ENCODE measurements at regions not wholly inside any gene's neighbourhood (a gene's known extent, or its start where the extent isn't known, plus 50 kb on each side); places are given as distances from the start of the nearest gene placed in this dataset.

- no peak overlapping the region for H3K4me3 ChIP-seq (ENCODE audit: control insufficient read depth, low read depth, low read length)
- TF ChIP-seq, protein P1, sequence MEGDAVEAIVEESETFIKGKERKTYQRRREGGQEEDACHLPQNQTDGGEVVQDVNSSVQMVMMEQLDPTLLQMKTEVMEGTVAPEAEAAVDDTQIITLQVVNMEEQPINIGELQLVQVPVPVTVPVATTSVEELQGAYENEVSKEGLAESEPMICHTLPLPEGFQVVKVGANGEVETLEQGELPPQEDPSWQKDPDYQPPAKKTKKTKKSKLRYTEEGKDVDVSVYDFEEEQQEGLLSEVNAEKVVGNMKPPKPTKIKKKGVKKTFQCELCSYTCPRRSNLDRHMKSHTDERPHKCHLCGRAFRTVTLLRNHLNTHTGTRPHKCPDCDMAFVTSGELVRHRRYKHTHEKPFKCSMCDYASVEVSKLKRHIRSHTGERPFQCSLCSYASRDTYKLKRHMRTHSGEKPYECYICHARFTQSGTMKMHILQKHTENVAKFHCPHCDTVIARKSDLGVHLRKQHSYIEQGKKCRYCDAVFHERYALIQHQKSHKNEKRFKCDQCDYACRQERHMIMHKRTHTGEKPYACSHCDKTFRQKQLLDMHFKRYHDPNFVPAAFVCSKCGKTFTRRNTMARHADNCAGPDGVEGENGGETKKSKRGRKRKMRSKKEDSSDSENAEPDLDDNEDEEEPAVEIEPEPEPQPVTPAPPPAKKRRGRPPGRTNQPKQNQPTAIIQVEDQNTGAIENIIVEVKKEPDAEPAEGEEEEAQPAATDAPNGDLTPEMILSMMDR (conservative IDR thresholded peaks at IDR 0.05; ENCODE audit: control insufficient read depth, insufficient read depth, low read depth, low read length) = no peak
- DNase-seq (ENCODE audit: low read depth) = no peak
Observed at GRCh38 chr5:124463851-124464250, 282.6 kb downstream of the ZNF608 start.

DNA sequence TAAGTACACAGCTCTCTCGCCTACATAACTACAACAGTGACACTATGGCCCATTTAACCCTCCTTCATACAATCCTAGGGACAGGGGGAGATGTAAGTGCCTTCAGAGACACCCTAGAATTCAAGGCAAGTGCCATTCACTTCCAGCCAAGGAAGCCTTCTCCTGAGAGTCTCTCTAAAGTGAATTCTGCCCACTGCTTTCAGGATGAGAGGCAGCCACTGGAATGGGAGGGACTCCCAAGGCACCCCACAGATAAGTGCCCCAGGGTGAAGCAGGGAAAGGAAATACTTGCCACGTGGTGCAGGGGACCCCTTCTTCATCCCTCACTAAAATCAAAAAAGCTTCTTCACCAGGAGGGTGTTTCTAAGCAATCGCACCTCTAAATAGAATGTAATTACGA is 283.7 kb downstream of the ZNF608 start:
- TF ChIP-seq, protein P1 (conservative IDR thresholded peaks at IDR 0.05; ENCODE audit: control insufficient read depth, insufficient read depth, low read depth, low read length) = no peak
- DNase-seq (ENCODE audit: low read depth) = no peak
- H3K4me3 ChIP-seq (ENCODE audit: control insufficient read depth, low read depth, low read length) = no peak overlapping the region

- TF ChIP-seq, protein P1 (conservative IDR thresholded peaks at IDR 0.05; ENCODE audit: control insufficient read depth, insufficient read depth, low read depth, low read length) = no peak
- no peak overlapping the region for H3K4me3 ChIP-seq (ENCODE audit: control insufficient read depth, low read depth, low read length)
Observed at GRCh38 chr5:124461941-124462340, 284.5 kb downstream of the ZNF608 start.

DNA sequence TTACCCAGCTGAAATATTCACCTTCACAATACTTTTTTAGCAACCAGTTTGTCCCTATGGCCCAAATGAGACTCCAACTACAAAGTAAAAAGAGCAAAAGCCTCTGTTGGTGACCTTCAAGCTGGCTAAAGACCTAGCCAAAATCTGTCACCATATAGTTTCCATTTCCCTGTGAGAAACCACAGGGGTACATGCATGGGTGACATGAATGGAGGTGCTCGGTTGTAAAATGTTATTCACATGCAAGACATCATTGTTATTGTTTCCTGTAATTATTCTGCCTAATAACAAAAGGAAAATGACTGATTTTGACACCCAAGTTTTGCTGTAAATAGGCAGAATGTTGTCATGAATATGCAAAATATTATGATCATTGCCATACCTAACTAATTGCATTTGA is 285.3 kb downstream of the ZNF608 start:
- TF ChIP-seq, protein P1 (conservative IDR thresholded peaks at IDR 0.05; ENCODE audit: control insufficient read depth, insufficient read depth, low read depth, low read length) = no peak
- DNase-seq (ENCODE audit: low read depth) = no peak
- H3K4me3 ChIP-seq (ENCODE audit: control insufficient read depth, low read depth, low read length) = no peak overlapping the region

More at GRCh38 chr5:124461941-124462340, 284.5 kb downstream of the ZNF608 start:
- DNase-seq (ENCODE audit: low read depth) = no peak

GRCh38 chr5:124460642-124461041 is 285.8 kb downstream of the ZNF608 start:
- TF ChIP-seq, protein P1 (conservative IDR thresholded peaks at IDR 0.05; ENCODE audit: control insufficient read depth, insufficient read depth, low read depth, low read length) = no peak
- no peak for DNase-seq (ENCODE audit: low read depth)
- no peak overlapping the region for H3K4me3 ChIP-seq (ENCODE audit: control insufficient read depth, low read depth, low read length)

DNA sequence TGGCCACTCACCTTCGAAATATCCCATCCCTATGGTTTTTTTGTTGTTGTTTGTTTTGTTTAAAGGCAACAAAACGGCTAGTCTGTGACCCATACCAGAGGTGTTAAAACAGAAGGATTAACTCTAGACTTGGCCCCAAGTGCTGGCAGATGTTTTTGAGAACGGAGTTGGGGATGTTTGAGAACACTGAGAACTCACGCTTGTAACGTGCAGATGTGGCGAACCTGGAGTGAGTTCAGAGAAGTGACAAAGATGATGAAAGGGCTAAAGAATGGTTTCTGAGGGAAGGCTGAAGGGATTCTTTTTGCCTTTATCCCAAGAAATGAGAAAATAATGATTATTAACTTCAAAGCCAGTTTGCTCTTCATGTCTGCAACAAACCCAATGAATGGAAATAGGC is 286.5 kb downstream of the ZNF608 start:
- TF ChIP-seq, protein P1 (conservative IDR thresholded peaks at IDR 0.05; ENCODE audit: control insufficient read depth, insufficient read depth, low read depth, low read length) = no peak
- DNase-seq (ENCODE audit: low read depth) = no peak
- H3K4me3 ChIP-seq (ENCODE audit: control insufficient read depth, low read depth, low read length) = no peak overlapping the region

- TF ChIP-seq, protein P1 (conservative IDR thresholded peaks at IDR 0.05; ENCODE audit: control insufficient read depth, insufficient read depth, low read depth, low read length) = no peak
- H3K4me3 ChIP-seq (ENCODE audit: control insufficient read depth, low read depth, low read length) = no peak overlapping the region
- DNase-seq (ENCODE audit: low read depth) = no peak
Observed at GRCh38 chr5:124457901-124458300, 288.5 kb downstream of the ZNF608 start.

All from fibroblast of mammary gland (primary cell).